ENCODE measurements at regions not wholly inside any gene's neighbourhood (a gene's known extent, or its start where the extent isn't known, plus 50 kb on each side); places are given as distances from the start of the nearest gene placed in this dataset.

DNA sequence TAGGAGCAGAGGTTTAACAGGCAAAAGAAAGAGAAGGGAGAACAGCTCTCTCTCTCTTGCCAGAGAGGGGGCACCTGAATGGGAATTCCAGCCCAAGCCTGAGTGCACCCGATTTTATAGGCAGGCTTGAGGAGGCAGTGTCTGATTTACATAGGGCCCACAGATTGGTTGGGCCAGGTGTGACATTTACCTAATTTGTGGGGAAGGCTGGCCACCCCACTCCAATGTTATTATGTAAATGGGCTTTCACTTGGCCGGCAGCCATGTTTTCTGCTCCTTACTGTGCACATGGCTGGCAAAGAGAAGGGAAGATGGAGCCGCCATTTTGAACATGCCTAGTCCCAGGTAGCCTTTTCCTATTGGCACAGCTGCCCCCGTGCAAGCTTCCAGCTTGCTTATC, 735.5 kb upstream of the AUTS2 start:
- 92% methylated on average over 4 of the region's 4 CpGs; no CpG with 5 or more reads in 1 of the 2 experiments for WGBS, 2 experiments (ENCODE audit: extremely low coverage in 1 of 2, insufficient coverage in 1 of 2, insufficient read length in 1 of 2, insufficient replicate concordance in 2 of 2, low coverage in 1 of 2, low lambda C conversion rate in 2 of 2, missing lambda C conversion rate in 1 of 2)

More for the DNA sequence above, 735.5 kb upstream of the AUTS2 start:
- no peak overlapping the region for H2BK120ac ChIP-seq (replicated peaks; ENCODE audit: low read depth, low read length)
- no peak overlapping the region for H2BK5ac ChIP-seq (ENCODE audit: low read depth, low read length)
- TF ChIP-seq RAD21 (IDR thresholded peaks at IDR 0.05 in 1 of 2, conservative IDR thresholded peaks at IDR 0.05 in 1 of 2; ENCODE audit: low read depth in 2 of 2, low read length in 2 of 2) (no peak), KDM5A (IDR thresholded peaks at IDR 0.05; ENCODE audit: low read length) (no peak), TAF7 (optimal IDR thresholded peaks at IDR 0.05; ENCODE audit: borderline replicate concordance, low read depth, low read length) (no peak), MAFK (IDR thresholded peaks at IDR 0.05; ENCODE audit: low read depth, low read length) (no peak), YY1 (IDR thresholded peaks at IDR 0.05; ENCODE audit: low read depth, low read length) (0 out of 2 replicates have a peak, but pooled peaks have one; percentile 32)
- no peak overlapping the region for H4K5ac ChIP-seq (ENCODE audit: insufficient read length, low read depth, low read length)
- no peaks in the 10 kb centered on the region for H3K23me2 ChIP-seq (ENCODE audit: low read depth, low read length)
- no peak overlapping the region for H2AFZ ChIP-seq (ENCODE audit: low read length)
- CTCF ChIA-PET (ENCODE audit: partially characterized antibody) = interaction anchor here (1.4 to 1.9 kb wide), 2 partner anchors 25 to 205 kb away, joined by 3 to 5 read pairs; no protein-coding TSS in a partner anchor
- no peak overlapping the region for H3K18ac ChIP-seq (ENCODE audit: extremely low read depth, low read length)
- no peak overlapping the region for H3K4me2 ChIP-seq (ENCODE audit: insufficient read depth in 1 of 2, low read depth in 2 of 2, low read length in 2 of 2)
- no peaks in the 10 kb centered on the region for H3K79me1 ChIP-seq (ENCODE audit: low read depth, low read length)
- no peak overlapping the region for H3K27ac ChIP-seq (ENCODE audit: low read depth, low read length)
- H3K79me2 ChIP-seq (ENCODE audit: control insufficient read depth in 1 of 2, insufficient read depth in 2 of 2, low read length in 2 of 2) = no peaks in the 10 kb centered on the region
- no peak overlapping the region for H4K8ac ChIP-seq (ENCODE audit: extremely low read depth, insufficient read depth, low read length)
- H3K4me1 ChIP-seq (replicated peaks in 1 of 4; ENCODE audit: control insufficient read depth in 3 of 4, insufficient read depth in 4 of 4, low read length in 3 of 4) = no peaks in the 10 kb centered on the region; a peak in 1 of 7 replicates
- no peak overlapping the region for H3K14ac ChIP-seq (ENCODE audit: insufficient read length)
- no peak overlapping the region for H2AK5ac ChIP-seq (ENCODE audit: low read depth, low read length)
- no peak for FAIRE-seq
- no peak overlapping the region for H2BK20ac ChIP-seq (ENCODE audit: low read length)
- H2BK15ac ChIP-seq (ENCODE audit: low read length) = no peak overlapping the region
- no peak overlapping the region for H2BK12ac ChIP-seq (ENCODE audit: low read depth, low read length)
- no peak overlapping the region for H3K56ac ChIP-seq (replicated peaks; ENCODE audit: insufficient read length, low read depth, low read length)
- H3K9me3 ChIP-seq (ENCODE audit: insufficient read depth in 2 of 2, low read depth in 1 of 2, low read length in 1 of 2) = no peaks in the 10 kb centered on the region
- POLR2A ChIA-PET (ENCODE audit: partially characterized antibody) = no interaction called here
- H3K9ac ChIP-seq (replicated peaks in 1 of 4; ENCODE audit: extremely low read depth in 1 of 4, low read depth in 3 of 4, low read length in 3 of 4) = no peak overlapping the region
- DNase-seq (ENCODE audit: low read depth in 1 of 2, low spot score in 2 of 2) = no peak
- H3K23ac ChIP-seq (ENCODE audit: insufficient read length) = no peak overlapping the region
- H3K4ac ChIP-seq (replicated peaks; ENCODE audit: insufficient read length, low read depth, low read length) = no peak overlapping the region
- H3K36me3 ChIP-seq (ENCODE audit: control insufficient read depth in 2 of 4, insufficient read depth in 4 of 4, low read length in 3 of 4) = no peaks in the 10 kb centered on the region
- no peak overlapping the region for H3K4me3 ChIP-seq (ENCODE audit: extremely low read depth in 1 of 4, insufficient read depth in 2 of 4, low read depth in 3 of 4, low read length in 4 of 4)
- H4K20me1 ChIP-seq (replicated peaks in 1 of 2; ENCODE audit: control insufficient read depth in 1 of 2, insufficient read depth in 2 of 2, low read length in 2 of 2) = no peaks in the 10 kb centered on the region
- H4K91ac ChIP-seq (replicated peaks; ENCODE audit: insufficient read length, low read length) = no peak overlapping the region
- H3K27me3 ChIP-seq (replicated peaks in 1 of 4; ENCODE audit: control insufficient read depth in 3 of 4, extremely low read depth in 1 of 4, insufficient read depth in 3 of 4, low read length in 3 of 4) = no peaks in the 10 kb centered on the region

All from H1 (cell line).